A673 (cell line): ENCODE measurements at regions not wholly inside any gene's neighbourhood (a gene's known extent, or its start where the extent isn't known, plus 50 kb on each side); places are given as distances from the start of the nearest gene placed in this dataset.
"Not testable (repeated sequence)": the region's sequence is repeated elsewhere in the genome, so short reads cannot be mapped to it uniquely, and the experiment has no call there.

Experiments
- EZH2 ChIP-seq: fragments of 200-600 bp; sonication (generic); IDR thresholded peaks from 2 replicates; pipeline ENCODE4 v1.6.1; 2017; ENCODE audit warnings: borderline replicate concordance, low read depth, mild to moderate bottlenecking, mixed read lengths, antibody characterized with exemption, low read length; ENCODE audit not compliant: poor library complexity, severe bottlenecking
- TF ChIP-seq, protein P1 (sequence below): fragments of 300-800, 200-600 bp; sonication (generic); conservative IDR thresholded peaks from 2 replicates; pipeline ENCODE4 v1.5.1; 2017; ENCODE audit warnings: low read depth, mild to moderate bottlenecking, antibody characterized with exemption, low read length, moderate library complexity, mixed read lengths

DNA sequence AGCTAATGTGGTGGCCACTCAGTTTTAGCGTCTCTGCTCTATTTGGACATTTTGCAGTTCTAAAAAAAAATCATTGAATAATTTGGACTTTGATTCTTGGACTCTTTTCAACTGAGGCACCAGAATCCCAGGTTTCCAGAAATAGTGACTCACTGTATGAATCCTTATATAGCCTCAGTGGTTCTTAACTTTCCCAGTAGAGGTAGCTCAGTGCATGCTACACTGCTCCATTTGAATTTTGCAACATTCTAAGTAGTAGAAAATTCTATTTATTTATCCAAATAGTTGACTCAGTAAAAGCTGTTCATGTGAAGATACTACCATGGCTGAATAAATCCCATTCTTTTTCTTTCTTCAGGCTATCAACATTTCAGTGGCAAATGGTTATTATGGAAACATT, 1544.0 kb downstream of the RPIA start:
- TF ChIP-seq, protein P1, sequence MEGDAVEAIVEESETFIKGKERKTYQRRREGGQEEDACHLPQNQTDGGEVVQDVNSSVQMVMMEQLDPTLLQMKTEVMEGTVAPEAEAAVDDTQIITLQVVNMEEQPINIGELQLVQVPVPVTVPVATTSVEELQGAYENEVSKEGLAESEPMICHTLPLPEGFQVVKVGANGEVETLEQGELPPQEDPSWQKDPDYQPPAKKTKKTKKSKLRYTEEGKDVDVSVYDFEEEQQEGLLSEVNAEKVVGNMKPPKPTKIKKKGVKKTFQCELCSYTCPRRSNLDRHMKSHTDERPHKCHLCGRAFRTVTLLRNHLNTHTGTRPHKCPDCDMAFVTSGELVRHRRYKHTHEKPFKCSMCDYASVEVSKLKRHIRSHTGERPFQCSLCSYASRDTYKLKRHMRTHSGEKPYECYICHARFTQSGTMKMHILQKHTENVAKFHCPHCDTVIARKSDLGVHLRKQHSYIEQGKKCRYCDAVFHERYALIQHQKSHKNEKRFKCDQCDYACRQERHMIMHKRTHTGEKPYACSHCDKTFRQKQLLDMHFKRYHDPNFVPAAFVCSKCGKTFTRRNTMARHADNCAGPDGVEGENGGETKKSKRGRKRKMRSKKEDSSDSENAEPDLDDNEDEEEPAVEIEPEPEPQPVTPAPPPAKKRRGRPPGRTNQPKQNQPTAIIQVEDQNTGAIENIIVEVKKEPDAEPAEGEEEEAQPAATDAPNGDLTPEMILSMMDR, result not testable (repeated sequence)
- not testable (repeated sequence) for TF ChIP-seq EZH2
